ENCODE measurements at regions not wholly inside any gene's neighbourhood (a gene's known extent, or its start where the extent isn't known, plus 50 kb on each side); places are given as distances from the start of the nearest gene placed in this dataset.
"Not testable (repeated sequence)": the region's sequence is repeated elsewhere in the genome, so short reads cannot be mapped to it uniquely, and the experiment has no call there.

DNA sequence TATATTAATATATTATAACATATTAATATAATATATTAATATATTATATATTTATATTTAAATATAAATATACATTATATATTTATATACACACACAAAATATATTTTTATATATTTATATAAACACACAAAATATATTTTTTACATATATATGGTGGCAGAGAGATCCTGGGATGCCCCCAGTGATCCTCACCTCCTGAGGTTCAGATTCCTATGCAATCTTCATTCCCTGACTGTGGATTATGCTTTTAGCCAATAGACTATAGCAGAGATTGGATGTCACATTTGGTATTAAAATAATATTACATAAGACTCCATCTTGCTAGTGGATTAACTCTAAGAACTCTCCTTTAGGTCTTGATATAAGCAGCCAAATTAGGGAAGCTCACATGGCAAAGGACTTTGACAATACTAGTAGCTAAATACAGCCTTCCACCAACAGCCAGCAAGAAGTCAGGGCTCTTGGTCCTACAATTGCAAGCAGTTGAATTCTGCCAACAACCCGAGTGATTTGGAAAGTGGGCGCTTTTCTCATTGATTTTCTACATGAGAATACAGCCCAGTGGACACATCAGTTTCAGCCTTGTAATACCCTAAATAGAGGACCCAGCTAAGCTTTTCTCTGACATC is 681.0 kb downstream of the C6orf118 start:
- H3K4me1 Mint-ChIP-seq: no peaks in the 10 kb centered on the region
- DNase-seq: no peak
- intact Hi-C loops (cut with micrococcal nuclease): no loop called here
- no peaks in the 10 kb centered on the region for H3K27me3 Mint-ChIP-seq
- Histone ChIP-seq H3K9me3 (ENCODE audit: control insufficient read depth in 2 of 3, low read length in 3 of 3) (no peaks in the 10 kb centered on the region), H3K4me1 (ENCODE audit: control insufficient read depth in 2 of 2, insufficient read depth in 2 of 2, low read length in 2 of 2) (no peaks in the 10 kb centered on the region), H3K4me3 (ENCODE audit: low read length) (no peak overlapping the region), H3K36me3 (ENCODE audit: control insufficient read depth in 2 of 3, insufficient read depth in 3 of 3, low read length in 3 of 3) (no peaks in the 10 kb centered on the region), H3K27ac (ENCODE audit: low read depth, low read length) (no peak overlapping the region), H3K27me3 (ENCODE audit: control insufficient read depth in 2 of 2, insufficient read depth in 2 of 2, low read length in 2 of 2) (no peaks in the 10 kb centered on the region)
- H3K27ac Mint-ChIP-seq: no peak overlapping the region
- H3K9me3 Mint-ChIP-seq: peaks cover 0 to 12% (median 4%) of the 10 kb centered on the region in 11 donors
- POLR2A ChIA-PET: no interaction called here
- no peaks in the 10 kb centered on the region for H3K36me3 Mint-ChIP-seq
- no peak for ATAC-seq
- no peak overlapping the region for H3K4me3 Mint-ChIP-seq
- CTCF ChIA-PET: no interaction called here

DNA sequence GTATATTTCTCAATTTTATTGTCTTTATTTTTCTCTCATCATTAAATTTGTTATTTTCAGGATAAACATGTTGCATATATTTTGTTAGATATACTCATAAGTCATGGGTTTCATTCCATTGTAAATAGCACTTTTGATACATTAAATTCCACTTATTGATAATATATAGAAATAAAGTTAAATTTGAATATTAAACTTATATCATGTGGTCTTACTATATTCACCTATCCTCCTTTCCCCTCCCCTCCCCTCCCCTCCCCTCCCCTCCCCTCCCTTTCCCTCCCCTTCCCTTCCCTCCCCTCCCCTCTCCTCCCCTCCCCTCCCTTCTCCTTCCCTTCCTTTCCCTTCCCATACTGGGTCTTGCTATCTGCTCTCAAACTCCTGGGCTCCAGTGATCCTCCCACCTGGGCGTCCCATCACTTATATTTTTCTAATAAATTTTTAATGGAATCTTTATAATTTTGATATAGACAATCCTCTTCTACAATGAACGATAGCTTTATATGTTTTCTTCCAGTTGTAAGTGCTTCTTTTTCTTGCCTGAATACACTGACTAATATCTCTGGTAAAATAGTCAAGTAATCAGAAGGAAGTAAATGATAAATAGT is 692.4 kb downstream of the C6orf118 start:
- DNase-seq (no peak), ATAC-seq (no peak)
- Histone ChIP-seq H3K4me3 (ENCODE audit: low read length) (no peak overlapping the region), H3K9me3 (ENCODE audit: control insufficient read depth in 2 of 3, low read length in 3 of 3) (no peaks in the 10 kb centered on the region), H3K27me3 (ENCODE audit: control insufficient read depth in 2 of 2, insufficient read depth in 2 of 2, low read length in 2 of 2) (no peaks in the 10 kb centered on the region), H3K4me1 (ENCODE audit: control insufficient read depth in 2 of 2, insufficient read depth in 2 of 2, low read length in 2 of 2) (no peaks in the 10 kb centered on the region), H3K36me3 (ENCODE audit: control insufficient read depth in 2 of 3, insufficient read depth in 3 of 3, low read length in 3 of 3) (no peaks in the 10 kb centered on the region), H3K27ac (ENCODE audit: low read depth, low read length) (no peak overlapping the region)
- Mint-ChIP-seq H3K27ac (no peak overlapping the region), H3K9me3 (peaks cover 0 to 25% (median 4%) of the 10 kb centered on the region in 11 donors), H3K4me1 (no peaks in the 10 kb centered on the region), H3K36me3 (no peaks in the 10 kb centered on the region), H3K4me3 (no peak overlapping the region), H3K27me3 (no peaks in the 10 kb centered on the region)
- ChIA-PET CTCF (no interaction called here), POLR2A (no interaction called here)
- intact Hi-C loops (cut with micrococcal nuclease): no loop called here

DNA sequence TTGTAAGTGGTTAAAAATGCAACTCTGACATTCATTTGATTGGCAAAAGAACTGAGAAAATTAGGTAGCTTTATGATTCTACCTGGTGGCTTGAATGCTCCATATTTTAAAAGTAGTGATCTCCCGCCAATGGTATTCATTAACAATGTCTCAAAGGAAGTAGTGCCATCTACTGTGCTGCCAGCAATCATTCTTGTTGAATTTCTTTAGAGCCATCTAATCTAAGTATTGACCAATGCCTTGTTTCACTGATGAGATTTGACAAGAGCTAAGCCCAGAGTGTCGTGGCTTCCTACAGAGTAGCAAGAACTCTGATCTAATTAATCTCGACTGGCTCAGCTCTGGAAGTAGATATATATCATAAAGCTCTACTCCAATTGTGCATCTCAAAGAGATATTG is 696.7 kb downstream of the C6orf118 start:
- Histone ChIP-seq H3K27me3 (ENCODE audit: control insufficient read depth in 2 of 2, insufficient read depth in 2 of 2, low read length in 2 of 2) (no peaks in the 10 kb centered on the region), H3K36me3 (ENCODE audit: control insufficient read depth in 2 of 3, insufficient read depth in 3 of 3, low read length in 3 of 3) (no peaks in the 10 kb centered on the region), H3K9me3 (ENCODE audit: control insufficient read depth in 2 of 3, low read length in 3 of 3) (no peaks in the 10 kb centered on the region), H3K27ac (ENCODE audit: low read depth, low read length) (no peak overlapping the region), H3K4me3 (ENCODE audit: low read length) (no peak overlapping the region), H3K4me1 (ENCODE audit: control insufficient read depth in 2 of 2, insufficient read depth in 2 of 2, low read length in 2 of 2) (no peaks in the 10 kb centered on the region)
- Mint-ChIP-seq H3K27me3 (no peaks in the 10 kb centered on the region), H3K4me3 (no peak overlapping the region), H3K4me1 (no peaks in the 10 kb centered on the region), H3K36me3 (no peaks in the 10 kb centered on the region), H3K27ac (no peak overlapping the region), H3K9me3 (peaks cover 0 to 31% (median 4%) of the 10 kb centered on the region in 11 donors)
- ATAC-seq: no peak
- ChIA-PET POLR2A (no interaction called here), CTCF (no interaction called here)
- DNase-seq: no peak
- intact Hi-C loops (cut with micrococcal nuclease): no loop called here

DNA sequence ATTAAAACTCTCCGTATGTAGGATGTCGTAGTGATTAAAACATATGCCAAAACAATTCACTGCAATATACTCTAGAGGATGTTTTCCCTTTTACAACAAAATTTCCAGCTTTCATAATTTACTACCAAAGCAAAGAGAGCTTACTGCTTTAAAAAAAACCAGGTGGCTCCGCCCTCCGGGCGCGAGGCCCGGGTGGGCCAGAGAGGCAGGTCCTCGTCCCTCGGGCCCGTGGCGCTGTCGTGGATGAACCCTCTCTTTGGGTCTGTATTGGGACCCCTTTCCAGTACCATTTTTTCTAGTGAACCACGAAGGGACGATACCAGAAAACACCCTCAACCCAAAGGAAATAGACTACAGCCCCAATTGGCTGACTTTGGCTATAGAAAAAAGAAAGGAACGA is 698.5 kb downstream of the C6orf118 start:
- H3K9me3 ChIP-seq (ENCODE audit: control insufficient read depth in 2 of 3, low read length in 3 of 3); DNase-seq; H3K4me3 ChIP-seq (ENCODE audit: low read length); ATAC-seq; H3K27ac Mint-ChIP-seq; CTCF ChIA-PET; H3K4me1 Mint-ChIP-seq; H3K27me3 Mint-ChIP-seq; H3K27ac ChIP-seq (ENCODE audit: low read depth, low read length); H3K36me3 ChIP-seq (ENCODE audit: control insufficient read depth in 2 of 3, insufficient read depth in 3 of 3, low read length in 3 of 3); H3K36me3 Mint-ChIP-seq; POLR2A ChIA-PET; H3K4me3 Mint-ChIP-seq; intact Hi-C loops (cut with micrococcal nuclease); H3K27me3 ChIP-seq (ENCODE audit: control insufficient read depth in 2 of 2, insufficient read depth in 2 of 2, low read length in 2 of 2); H3K4me1 ChIP-seq (ENCODE audit: control insufficient read depth in 2 of 2, insufficient read depth in 2 of 2, low read length in 2 of 2): not testable (repeated sequence)
- H3K9me3 Mint-ChIP-seq: peaks cover 0 to 30% (median 3%) of the 10 kb centered on the region in 11 donors

DNA sequence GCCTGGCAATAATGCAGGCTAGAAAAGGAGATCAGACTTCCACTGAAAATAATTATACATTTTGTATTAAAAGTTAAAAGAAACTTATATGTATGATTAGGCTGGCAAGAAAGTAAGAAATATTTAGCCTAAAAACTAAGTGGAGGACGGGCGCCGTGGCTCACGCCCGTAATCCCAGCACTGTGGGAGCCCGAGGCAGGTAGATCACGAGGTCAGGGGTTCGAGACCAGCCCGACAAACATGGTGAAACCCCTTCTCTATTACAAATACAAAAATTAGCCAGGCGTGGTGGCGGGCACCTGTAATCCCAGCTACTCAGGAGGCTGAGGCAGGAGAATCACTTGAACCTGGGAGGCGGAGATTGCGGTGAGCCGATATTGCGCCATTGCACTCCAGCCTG is 707.0 kb downstream of the C6orf118 start:
- H3K4me3 Mint-ChIP-seq; H3K36me3 Mint-ChIP-seq; H3K9me3 ChIP-seq (ENCODE audit: control insufficient read depth in 2 of 3, low read length in 3 of 3); CTCF ChIA-PET; H3K36me3 ChIP-seq (ENCODE audit: control insufficient read depth in 2 of 3, insufficient read depth in 3 of 3, low read length in 3 of 3); H3K9me3 Mint-ChIP-seq; H3K4me1 Mint-ChIP-seq; H3K27ac ChIP-seq (ENCODE audit: low read depth, low read length); POLR2A ChIA-PET; H3K4me3 ChIP-seq (ENCODE audit: low read length); H3K4me1 ChIP-seq (ENCODE audit: control insufficient read depth in 2 of 2, insufficient read depth in 2 of 2, low read length in 2 of 2); DNase-seq; H3K27me3 Mint-ChIP-seq; H3K27ac Mint-ChIP-seq; ATAC-seq; intact Hi-C loops (cut with micrococcal nuclease); H3K27me3 ChIP-seq (ENCODE audit: control insufficient read depth in 2 of 2, insufficient read depth in 2 of 2, low read length in 2 of 2): not testable (repeated sequence)

DNA sequence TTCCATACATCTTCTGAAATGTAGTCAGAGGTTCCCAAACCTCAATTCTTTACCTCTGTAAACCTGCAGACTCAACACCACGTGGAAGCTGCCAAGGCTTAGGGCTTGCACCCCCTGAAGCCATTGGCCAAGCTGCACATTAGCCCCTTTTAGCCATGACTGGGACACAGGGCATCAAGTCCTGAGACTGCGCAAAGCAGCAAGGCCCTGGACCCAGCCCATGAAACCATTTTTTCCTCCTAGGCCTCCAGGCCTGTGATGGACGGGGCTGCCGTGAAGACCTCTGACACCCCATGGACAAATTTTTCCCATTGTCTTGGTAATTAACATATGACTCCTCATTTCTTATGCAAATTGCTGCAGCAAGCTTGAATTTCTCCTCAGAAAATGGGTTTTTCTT is 727.8 kb downstream of the C6orf118 start:
- Histone ChIP-seq H3K36me3 (ENCODE audit: control insufficient read depth in 2 of 3, insufficient read depth in 3 of 3, low read length in 3 of 3) (no peaks in the 10 kb centered on the region), H3K4me3 (ENCODE audit: low read length) (no peak overlapping the region), H3K27ac (ENCODE audit: low read depth, low read length) (no peak overlapping the region), H3K27me3 (ENCODE audit: control insufficient read depth in 2 of 2, insufficient read depth in 2 of 2, low read length in 2 of 2) (no peaks in the 10 kb centered on the region), H3K4me1 (ENCODE audit: control insufficient read depth in 2 of 2, insufficient read depth in 2 of 2, low read length in 2 of 2) (no peaks in the 10 kb centered on the region), H3K9me3 (ENCODE audit: control insufficient read depth in 2 of 3, low read length in 3 of 3) (peaks cover 0 to 16% (median 0%) of the 10 kb centered on the region in 3 experiments)
- H3K4me3 Mint-ChIP-seq: no peak overlapping the region
- no peak for ATAC-seq
- H3K27ac Mint-ChIP-seq: no peak overlapping the region
- H3K9me3 Mint-ChIP-seq: peaks cover 0 to 26% (median 11%) of the 10 kb centered on the region in 11 donors
- intact Hi-C loops (cut with micrococcal nuclease): no loop called here
- ChIA-PET POLR2A (no interaction called here), CTCF (no interaction called here)
- peaks cover 0 to 7% (median 0%) of the 10 kb centered on the region in 5 donors for H3K36me3 Mint-ChIP-seq
- no peaks in the 10 kb centered on the region for H3K27me3 Mint-ChIP-seq
- no peaks in the 10 kb centered on the region for H3K4me1 Mint-ChIP-seq
- DNase-seq: no peak

DNA sequence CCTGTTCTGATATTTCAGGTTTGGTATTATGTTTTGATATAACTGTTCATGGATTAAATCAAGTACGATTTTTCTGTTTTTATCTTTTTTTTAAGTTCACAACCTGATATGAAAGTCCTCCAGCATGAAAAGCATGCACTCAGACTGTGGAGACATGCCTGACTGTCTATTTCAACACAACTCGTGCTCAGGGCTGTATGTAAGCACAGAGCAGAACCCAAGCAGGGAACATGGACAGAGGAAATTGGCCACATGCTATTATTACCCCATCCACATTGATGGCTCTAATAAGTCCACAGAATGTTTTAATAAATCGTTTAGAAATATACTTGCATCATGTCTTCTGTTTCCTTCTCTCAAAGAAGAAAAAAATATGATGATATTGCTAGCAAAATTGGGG is 730.4 kb downstream of the C6orf118 start:
- no peak for DNase-seq
- Histone ChIP-seq H3K9me3 (ENCODE audit: control insufficient read depth in 2 of 3, low read length in 3 of 3) (peaks cover 0 to 16% (median 0%) of the 10 kb centered on the region in 3 experiments), H3K4me1 (ENCODE audit: control insufficient read depth in 2 of 2, insufficient read depth in 2 of 2, low read length in 2 of 2) (no peaks in the 10 kb centered on the region), H3K4me3 (ENCODE audit: low read length) (no peak overlapping the region), H3K27ac (ENCODE audit: low read depth, low read length) (no peak overlapping the region), H3K36me3 (ENCODE audit: control insufficient read depth in 2 of 3, insufficient read depth in 3 of 3, low read length in 3 of 3) (no peaks in the 10 kb centered on the region), H3K27me3 (ENCODE audit: control insufficient read depth in 2 of 2, insufficient read depth in 2 of 2, low read length in 2 of 2) (no peaks in the 10 kb centered on the region)
- CTCF ChIA-PET: no interaction called here
- H3K36me3 Mint-ChIP-seq: peaks cover 0 to 7% (median 0%) of the 10 kb centered on the region in 5 donors
- no peak for ATAC-seq
- no peaks in the 10 kb centered on the region for H3K4me1 Mint-ChIP-seq
- H3K4me3 Mint-ChIP-seq: no peak overlapping the region
- intact Hi-C loops (cut with micrococcal nuclease): no loop called here
- peaks cover 0 to 26% (median 13%) of the 10 kb centered on the region in 11 donors for H3K9me3 Mint-ChIP-seq
- no peaks in the 10 kb centered on the region for H3K27me3 Mint-ChIP-seq
- H3K27ac Mint-ChIP-seq: no peak overlapping the region
- POLR2A ChIA-PET: no interaction called here
